NCI-H1105 (cell line): ENCODE measurements at regions not wholly inside any gene's neighbourhood (a gene's known extent, or its start where the extent isn't known, plus 50 kb on each side); places are given as distances from the start of the nearest gene placed in this dataset.
A peak's percentile ranks its signal among the peaks of the same experiment; 100 is the strongest.
"Not testable (repeated sequence)": the region's sequence is repeated elsewhere in the genome, so short reads cannot be mapped to it uniquely, and the experiment has no call there.

ENCODE experiments used
- DNase-seq: peaks from one replicate; lab custom pipeline; 2025; lab: John Stamatoyannopoulos, UW

DNA sequence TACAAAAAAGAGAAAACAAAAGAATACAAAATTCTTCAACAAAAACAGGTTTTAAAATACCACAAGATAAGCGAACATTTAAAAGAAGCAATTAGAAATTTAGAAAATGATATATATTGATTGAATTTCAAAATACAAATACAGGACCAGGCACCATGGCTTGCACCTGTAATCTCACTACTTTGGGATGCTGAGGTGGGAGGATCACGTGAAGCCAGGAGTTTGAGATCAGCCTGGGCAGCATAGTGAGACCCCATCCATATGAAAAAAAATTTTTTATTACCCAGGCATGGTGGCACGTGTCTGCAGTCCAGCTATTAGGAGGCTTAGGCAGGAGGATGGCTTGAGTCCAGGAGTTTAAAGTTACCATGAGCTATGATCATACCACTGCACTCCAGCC is 109.9 kb upstream of the SLC30A5 start:
- DNase-seq, result no peak

DNA sequence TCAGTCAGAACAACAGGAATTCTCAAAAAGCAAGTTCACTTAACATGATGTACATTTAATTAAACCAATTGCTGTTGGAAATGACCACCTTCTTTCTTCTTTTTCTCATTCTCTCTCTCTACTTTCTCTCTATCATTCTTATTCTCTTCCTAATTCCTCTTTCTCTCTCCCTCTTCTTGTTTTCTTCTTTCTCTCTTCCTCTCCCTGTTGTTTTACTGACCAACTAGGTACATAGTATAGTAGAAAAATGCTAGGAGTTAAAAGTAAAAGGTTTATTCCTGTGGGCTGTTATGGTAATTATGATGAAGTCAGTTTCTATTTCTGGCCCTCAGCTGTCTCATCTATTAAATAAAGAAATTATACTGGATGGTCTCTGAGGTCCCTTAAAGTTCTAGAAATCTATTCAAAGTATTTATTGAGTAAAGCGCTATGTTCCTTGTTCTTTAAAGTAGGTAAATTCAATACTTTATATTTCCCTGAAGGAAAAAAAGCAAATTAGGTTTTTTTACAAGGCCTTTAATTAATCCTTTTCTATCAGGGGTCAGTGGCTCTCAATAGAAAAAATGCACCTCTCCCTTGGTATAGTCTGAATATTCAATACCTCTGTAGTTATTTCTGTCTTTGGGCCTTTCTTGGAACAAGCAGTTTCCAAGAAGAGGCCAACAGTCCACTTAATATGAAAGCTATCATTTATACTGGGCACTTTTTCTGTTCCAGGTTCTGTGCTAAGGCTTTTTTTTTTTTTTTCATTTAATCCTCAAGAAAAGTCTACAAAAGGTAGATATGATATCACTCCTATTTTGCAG is 102.3 kb upstream of the SLC30A5 start:
- no peak for DNase-seq

DNA sequence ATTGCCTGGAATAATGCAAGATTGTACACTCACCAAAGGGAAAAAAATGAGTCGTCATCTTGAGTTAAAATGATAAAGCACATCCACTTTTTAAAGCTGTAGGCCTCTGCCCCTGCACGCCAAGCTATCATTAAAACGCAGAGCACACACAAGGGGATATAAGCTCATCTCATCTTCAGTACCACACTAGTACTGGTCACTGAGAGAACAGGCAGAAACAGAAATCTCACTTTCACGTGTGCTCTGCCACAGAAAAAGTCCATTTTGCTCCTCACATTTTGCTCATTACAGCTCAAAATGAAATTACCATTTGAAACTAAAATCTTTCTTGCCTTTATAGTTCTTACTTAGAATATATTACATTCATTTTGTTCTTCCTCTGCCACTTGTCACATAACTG is 99.2 kb upstream of the SLC30A5 start:
- no peak for DNase-seq

DNA sequence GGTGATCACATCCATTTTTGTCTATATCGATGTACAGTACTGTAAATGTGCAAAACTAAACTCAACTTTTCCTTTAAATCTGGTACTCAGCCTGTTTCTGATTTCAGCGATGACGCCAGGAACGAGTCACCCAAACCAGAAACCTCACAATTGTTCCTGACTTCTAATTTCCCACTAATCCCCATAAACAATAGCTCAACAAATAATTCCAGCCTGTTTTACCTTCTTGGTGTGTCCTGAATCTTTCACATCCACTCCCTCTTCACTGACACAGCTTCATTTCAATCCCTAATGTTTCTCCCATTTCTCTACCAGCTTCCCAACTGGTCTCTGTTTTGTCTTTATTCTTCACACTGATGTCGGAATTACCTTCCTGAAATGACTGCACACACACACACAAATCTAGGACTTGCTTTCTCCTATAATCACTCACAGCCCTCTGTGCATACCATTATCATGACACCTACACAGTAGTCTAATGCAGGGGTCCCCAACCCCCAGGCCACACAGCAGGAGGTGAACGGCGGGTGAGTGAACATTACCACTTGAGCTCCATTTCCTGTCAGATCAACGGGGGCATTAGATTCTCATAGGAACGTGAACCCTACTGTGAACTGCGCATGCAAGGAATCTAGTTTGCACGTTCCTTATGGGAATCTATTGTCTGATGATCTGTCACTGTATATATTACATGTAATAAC is 97.8 kb upstream of the SLC30A5 start:
- DNase-seq, result no peak

DNA sequence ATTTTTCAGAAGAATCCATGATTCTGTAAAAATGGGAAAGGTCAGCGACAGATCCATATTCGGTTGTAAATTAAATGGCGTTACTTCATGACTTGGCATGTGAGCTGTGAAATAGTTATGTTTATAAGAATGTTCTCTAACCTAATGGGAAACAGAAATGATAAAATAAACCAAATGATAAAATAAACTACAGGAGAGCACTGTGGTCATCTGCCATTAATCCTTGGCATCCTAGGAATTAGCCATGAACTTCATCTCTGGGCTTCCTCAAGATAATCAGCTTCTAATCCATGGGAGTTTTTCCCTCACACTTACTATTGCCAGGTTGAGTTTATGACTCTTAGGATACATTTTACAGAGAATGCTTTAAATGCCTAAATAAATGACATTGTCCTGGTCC is 94.6 kb upstream of the SLC30A5 start:
- DNase-seq, result no peak

DNA sequence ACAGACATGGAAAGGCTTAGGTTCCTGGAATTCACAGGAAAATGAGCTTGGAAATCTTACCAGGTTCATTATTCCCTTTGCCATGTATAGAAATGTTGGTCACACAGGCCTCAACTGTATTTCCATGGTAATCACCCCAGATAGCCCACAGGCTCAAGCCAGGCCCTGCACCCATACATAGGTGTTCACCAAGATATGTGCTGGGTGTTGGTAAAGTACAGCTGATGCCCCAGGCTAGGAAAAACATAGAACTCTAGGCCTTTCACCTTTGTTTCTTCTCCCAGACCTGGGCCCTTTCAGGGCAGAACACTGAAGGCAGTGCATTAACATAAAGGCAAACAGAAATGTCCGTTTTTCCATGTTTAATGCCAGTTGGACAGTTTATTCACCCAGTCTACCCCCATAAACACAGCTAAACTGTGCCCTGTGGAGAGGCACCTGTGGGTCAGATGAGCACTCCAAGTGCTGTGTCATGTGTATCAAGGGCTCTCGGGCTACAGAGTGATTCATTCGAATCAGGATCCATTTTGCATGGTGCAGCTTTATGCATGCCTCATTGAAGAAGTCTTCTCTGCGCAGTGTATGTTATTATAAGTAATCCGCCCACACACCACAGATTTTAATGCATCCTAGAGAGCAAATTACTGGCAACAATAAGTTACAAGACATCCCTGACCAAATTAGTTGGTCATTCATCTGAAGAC is 93.4 kb upstream of the SLC30A5 start:
- DNase-seq, result no peak

DNA sequence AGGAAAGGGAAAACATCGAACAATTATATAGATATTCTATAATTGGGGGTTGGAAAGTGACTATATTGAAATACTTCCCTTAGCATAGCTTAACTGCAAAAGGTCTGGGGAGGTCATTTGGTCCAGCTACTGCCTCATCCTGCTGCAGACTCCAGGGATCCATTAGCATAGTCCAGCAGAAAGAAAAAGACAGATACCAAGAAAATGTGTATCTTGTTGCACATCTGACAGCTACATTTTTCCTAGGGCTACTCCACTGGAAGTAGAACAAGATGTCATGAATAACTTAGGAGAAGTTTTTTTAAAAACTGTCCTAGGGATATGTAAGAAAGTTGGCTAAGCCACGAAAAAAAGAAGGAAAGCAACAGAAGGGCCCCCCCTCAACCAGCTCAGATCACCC is 92.9 kb upstream of the SLC30A5 start:
- no peak for DNase-seq

DNA sequence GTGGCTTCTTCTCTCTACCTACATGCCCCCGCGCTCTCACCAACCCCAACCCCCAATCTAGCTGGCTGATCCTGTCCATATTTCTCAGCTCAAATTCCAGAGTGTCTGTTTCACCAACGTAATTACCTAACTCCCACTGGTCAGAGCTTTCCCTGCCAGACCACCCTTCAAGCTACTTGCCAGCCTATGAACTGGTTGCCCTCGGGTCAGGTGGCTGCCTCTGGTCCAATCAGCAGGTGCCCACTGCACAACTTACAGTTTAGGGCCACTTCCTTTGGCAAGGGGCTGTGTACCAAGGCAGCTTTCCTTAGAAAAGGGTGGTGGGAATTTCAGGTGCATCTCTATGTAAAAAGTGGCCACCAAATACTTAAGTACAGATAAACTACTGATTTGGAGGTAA is 92.2 kb upstream of the SLC30A5 start:
- no peak for DNase-seq

DNA sequence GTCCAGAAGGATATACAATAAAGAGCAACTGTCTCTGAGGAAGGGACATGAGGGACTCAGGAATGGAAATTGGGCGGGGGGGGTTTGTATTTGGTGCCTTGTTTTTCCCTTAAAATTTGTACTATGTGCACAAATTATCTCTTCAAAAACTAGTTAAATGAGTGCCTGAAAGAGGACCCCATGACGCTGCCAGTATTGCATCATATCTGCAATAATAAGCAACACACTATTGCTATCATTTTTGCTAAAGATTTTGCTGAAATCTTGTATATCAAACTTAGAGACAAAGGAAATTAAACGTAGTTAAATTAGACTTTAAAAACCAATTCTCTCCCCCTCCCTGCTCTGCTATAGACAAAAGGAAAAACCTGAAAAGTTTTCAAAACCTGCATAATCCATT is 89.7 kb upstream of the SLC30A5 start:
- DNase-seq, result no peak

DNA sequence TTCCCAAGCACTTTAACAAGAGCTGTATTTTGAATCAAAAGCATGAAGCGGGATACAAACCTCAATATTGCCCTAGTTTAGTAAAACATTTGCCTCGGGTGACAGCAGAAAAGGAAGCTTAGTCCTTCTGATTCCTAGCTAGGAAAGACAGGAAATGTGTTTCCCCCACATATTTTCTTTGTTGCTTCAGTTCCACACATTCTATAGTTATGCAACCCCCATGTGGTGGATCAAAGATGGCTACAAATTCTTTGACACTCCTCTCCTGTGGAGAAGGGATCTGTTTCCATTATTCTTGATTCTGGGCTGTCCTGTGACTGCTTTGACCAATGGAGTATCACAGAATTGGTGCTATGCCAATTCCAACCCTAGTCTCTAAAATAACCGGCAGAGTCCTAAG is 89.1 kb upstream of the SLC30A5 start:
- no peak for DNase-seq

DNA sequence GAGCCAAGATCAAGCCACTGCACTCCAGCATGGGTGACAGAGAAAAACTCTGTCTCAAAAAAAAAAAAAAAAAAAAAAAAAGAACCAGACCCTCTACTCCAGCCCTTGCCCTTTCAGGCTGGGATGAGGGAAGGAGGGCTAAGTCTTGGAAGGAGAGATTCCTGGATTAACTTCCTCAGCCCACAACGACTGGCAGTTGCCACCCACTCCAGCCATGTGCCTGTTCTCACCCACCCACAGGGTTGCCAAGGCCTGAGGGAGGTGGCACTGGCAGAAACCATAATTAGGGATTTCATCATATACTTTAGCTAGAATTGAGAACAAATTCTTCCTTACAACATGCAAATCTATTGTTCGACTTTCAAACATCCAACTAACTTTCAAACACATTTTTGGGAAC is 87.8 kb upstream of the SLC30A5 start:
- DNase-seq, result no peak

DNA sequence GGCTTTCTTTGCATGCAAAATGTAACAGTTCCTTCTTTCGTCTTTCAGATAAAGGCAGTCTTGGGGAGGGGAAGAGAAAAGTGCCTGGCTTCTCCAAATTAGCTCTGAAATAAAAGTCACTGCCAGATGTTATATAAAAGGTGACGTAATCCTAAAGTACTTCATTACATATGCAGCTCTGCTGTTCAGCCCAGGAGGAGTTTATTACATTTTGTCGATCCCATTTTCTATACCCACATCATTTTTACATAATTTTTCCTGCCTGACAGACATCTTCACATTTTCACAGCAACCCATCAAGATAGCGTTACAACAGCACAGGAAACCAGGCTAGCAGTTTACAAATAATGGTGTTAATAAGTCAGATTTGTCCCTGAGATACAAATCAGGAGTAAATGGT is 86.7 kb upstream of the SLC30A5 start:
- DNase-seq, result no peak

DNA sequence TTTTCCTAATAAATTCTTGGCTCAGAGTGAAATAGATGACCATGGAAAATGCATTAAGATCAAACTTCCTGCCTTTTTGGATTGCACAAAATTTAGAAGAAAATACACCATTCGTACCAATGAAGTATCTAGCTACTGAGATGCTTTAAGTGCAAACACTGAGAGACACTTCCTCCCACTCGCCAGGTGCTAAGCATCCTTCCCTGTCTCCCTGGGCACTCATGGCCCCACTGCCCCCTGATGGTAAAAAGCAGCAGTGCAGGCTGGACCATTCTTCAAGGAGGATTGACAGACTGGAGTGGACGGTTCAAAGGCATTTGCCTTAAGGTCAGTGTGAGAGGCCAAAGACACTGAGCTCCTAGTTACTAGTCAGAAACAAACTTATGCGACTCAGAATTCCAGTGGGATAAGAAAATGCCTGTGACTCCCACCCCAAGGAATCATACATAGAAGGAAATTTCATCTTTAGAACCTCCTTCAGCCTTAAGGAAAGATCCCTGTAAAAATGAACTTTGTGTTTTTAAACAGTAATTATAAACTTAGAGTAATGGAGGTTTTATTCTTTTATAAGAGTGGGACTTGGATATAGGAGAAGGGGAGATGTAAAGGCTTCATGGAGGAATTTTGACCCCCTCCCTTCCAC is 86.0 kb upstream of the SLC30A5 start:
- DNase-seq, result peak; percentile 1

DNA sequence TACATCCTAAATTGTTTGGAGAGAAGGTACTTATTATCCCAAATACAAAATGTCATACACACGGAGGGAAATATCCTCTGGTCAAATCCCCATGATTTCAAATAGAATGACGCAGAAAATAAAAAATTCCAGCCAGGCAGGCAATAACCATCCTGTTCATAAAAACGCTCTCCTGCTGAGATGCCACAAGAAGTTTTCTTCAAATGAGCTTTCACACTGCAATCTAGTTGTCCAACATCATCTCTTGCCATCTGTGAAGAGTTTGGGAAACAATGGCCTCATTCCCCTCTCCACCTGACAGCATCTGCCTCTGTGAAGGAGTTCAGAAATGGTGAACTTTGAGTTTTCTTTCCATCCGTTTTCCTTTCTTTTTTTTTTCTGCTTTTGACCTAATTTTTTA is 83.3 kb upstream of the SLC30A5 start:
- DNase-seq, result no peak

DNA sequence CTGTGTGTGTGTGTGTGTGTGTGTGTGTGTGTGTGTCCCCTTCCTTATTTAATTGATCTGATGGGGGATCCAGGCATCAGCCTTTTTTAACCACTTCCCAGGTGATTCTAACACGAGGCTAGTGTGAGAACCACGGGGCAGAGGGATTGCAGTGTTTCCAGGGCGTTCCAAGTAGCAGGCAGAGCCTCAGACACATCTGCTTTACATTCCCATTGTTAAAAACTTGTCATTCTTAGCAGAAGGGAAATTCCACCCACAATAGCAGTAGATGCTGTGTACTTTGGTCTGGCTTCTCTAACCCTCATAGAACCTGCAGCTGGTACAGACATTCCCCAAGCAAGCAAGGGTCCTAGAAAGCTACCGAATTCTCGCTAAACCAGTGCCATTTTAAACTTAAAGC is 81.9 kb upstream of the SLC30A5 start:
- no peak for DNase-seq

DNA sequence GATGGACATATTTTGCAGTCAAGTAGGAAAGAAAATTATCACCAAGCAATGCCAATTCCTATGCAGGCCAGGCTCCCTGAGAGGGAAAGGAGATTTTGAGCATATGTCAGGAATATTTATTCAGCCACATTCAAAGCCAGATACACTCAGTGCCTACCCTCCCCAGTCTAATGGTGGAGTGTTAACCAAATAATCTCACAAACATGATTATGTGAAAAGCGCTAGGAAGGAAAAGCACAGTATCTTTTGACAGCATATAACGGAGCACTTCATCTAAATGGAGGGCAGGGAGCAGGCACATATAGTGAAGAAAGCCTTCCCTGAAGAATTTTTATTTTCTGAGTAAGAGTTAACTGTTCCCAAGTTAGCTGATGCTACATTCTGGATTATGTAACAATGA is 80.3 kb upstream of the SLC30A5 start:
- no peak for DNase-seq

DNA sequence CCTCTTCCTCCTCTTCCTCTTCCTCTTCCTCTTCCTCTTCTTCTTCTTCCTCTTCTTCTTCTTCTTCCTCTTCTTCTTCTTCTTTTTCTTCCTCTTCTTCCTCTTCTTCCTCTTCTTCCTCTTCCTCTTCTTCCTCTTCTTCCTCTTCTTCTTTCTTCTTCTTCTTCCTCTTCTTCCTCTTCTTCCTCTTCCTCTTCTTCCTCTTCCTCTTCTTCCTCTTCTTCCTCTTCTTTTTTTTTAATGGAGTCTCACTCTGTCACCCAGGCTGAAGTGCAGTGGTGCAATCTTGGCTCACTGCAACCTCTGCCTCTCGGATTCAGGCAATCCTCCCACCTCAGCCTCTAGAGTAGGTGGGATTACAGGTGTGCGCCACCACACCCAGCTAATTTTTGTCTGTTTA is 79.8 kb upstream of the SLC30A5 start:
- DNase-seq, result not testable (repeated sequence)

DNA sequence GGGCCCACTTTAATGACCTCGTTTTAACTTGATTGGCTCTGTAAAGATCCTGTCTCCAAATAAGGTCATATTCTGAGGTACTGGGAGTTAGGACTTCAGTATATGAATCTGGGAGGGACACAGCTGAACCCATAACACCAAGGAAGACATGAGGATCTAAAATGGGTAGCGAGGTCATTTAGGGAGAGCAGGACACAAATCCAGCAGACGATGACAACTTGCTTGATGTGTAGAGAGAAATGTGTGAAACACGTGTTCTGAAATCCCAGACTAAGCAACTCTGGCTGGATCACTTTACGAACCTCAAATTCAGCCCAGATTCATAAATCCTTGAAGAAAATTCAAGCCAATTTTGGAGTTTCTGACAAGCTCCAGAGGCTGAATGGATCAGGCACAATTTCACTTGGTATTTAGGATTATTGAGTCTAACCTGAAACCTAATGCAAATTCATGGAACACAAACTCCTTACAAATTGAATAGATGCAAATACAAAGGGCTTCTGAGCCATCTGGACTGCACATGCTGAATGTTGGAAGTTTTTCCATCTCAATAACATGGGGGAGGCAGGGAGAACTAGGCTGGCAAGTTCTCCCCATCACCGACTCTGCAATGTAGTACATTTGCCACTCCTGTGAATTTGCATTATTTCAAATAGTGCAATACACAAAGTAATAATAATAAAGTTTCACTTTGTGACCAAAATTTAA is 74.0 kb upstream of the SLC30A5 start:
- no peak for DNase-seq

DNA sequence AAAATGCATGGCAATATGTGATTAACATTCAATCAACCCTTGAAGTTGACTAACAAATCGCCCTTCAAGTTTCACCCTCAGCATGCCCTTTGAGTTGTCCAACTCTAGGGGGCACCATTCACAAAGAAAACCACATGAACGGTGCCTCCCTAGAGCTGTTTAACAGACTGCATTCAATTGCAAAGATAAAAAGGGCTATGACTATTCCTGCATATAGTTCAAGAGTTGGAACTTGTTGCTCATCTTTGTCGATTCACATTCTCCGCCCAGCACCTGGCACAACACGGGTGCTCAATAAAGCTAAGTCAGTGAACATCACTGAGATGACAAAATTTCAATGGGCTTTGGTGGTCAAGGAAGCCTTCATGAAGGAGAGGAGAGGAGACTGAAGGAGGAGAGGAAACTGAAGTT is 69.6 kb upstream of the SLC30A5 start:
- DNase-seq, result peak; percentile 23

DNA sequence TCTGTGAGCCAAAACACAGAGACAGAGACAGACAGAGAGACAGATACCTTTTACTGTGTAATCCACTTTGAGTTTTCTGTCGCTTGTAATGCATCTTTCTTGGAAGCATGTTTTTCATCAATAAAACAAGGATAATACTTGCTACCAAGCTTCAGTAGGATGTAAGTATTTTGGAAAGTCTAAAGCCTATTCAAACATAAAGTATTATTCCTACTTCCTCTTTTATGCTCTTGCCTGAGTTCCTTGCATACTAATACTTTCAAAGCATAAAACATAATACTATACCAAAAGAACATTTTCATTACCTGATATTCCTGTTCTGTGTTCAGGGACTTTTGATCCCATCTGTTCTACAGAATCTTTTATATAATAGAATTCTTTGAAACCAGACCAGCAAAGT is 64.5 kb upstream of the SLC30A5 start:
- DNase-seq, result no peak

DNA sequence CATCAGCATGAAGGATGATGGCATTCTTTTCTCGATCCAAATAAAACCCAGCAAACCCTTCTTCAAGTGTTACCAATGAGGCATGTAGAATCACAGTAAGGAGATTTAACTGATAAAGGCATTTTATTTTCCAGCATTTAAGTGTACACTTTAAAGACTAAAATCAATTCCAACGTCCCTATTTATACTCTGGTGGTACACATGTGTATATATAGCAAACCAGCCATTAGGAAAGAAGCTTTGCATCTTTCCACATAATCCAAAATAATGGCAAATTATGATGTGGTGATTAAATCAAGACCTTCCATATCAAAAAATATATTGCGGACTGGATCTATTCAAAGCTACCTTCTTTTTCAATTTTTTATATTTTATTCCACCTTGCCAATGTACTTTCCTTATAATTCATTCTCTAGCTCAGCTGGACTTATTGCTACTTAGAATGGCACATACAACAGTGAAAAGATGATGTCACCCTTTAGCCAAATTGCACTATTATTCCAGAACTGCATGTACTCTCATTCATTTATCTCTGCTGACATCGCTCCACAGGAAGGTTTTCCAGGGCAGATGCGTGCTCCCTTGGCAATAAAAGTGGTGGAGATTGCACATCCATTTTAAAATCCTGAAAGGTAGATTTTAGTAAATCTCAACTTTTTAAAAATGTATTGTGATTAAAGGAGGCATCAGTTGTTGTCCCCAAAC is 63.3 kb upstream of the SLC30A5 start:
- DNase-seq, result no peak
